Neural cell (in vitro differentiated cells): ENCODE measurements at regions not wholly inside any gene's neighbourhood (a gene's known extent, or its start where the extent isn't known, plus 50 kb on each side); places are given as distances from the start of the nearest gene placed in this dataset.

Experiments
- CTCF ChIP-seq: fragments of 450-650 bp; IDR thresholded peaks from 2 replicates; pipeline ENCODE4 v1.5.1; 2014; ENCODE audit warnings: antibody characterized with exemption, mild to moderate bottlenecking, moderate library complexity; ENCODE audit not compliant: poor library complexity, severe bottlenecking
- EZH2 ChIP-seq: fragments of 200-600, 300-800 bp; shearing (Covaris generic), sonication (generic); IDR thresholded peaks from 2 replicates; pipeline ENCODE4 v1.6.1; 2014; ENCODE audit warnings: antibody characterized with exemption, low read length, borderline replicate concordance, mild to moderate bottlenecking; ENCODE audit not compliant: insufficient read depth, poor library complexity, severe bottlenecking
- POLR2AphosphoS5 ChIP-seq: IDR thresholded peaks from 2 replicates; pipeline ENCODE4 v1.6.1; 2012

- TF ChIP-seq CTCF (no peak), POLR2AphosphoS5 (no peak), EZH2 (no peak)
These were observed 285.0 kb upstream of the SLC10A2 start for GRCh38 chr13:103351035-103351828.
